IMR-90 (cell line): ENCODE measurements at regions not wholly inside any gene's neighbourhood (a gene's known extent, or its start where the extent isn't known, plus 50 kb on each side); places are given as distances from the start of the nearest gene placed in this dataset.

Experiments
- ATAC-seq: fragments of 200-7000 bp; cut with Tn5 transposase; 2 replicates; pipeline ENCODE4 v1.9.1; 2020; ENCODE audit warnings: low read depth, mild to moderate bottlenecking, moderate library complexity
- BruUV-seq: library from RNA; stranded (reverse); fragments of 400-500 nt; replicated peaks from 2 replicates; lab custom pipeline; 2021; lab: Mats Ljungman, UMichigan
- CTCF ChIA-PET: fragments of 300-600 bp; formaldehyde crosslinking; extraction: SDS; loops from one replicate; lab custom pipeline; 2021; ENCODE audit warnings: antibody characterized with exemption; lab: Yijun Ruan, JAX
- POLR2A ChIA-PET: fragments of 300-600 bp; sonication (Branson Sonifier 250); formaldehyde crosslinking; loops from one replicate; lab custom pipeline; 2022; ENCODE audit warnings: antibody characterized with exemption; ENCODE audit not compliant: unreplicated experiment; lab: Charles Lee
- DNase-seq: peaks from one replicate; pipeline ENCODE4 v3.0.0; 2013
- H2AFZ ChIP-seq: replicated peaks from 2 replicates; pipeline ENCODE3; 2013; ENCODE audit warnings: low read length, mild to moderate bottlenecking; ENCODE audit not compliant: poor library complexity
- H2AK5ac ChIP-seq: 2 replicates; pipeline ENCODE4 v1.6.1; 2013; ENCODE audit warnings: low read depth, low read length, inconsistent platforms
- H2AK9ac ChIP-seq: replicated peaks from 2 replicates; pipeline ENCODE3; 2013; ENCODE audit warnings: mild to moderate bottlenecking, low read depth, low read length, moderate library complexity; ENCODE audit not compliant: poor library complexity
- H2BK120ac ChIP-seq: 2 replicates; pipeline ENCODE4 v1.6.1; 2013; ENCODE audit warnings: low read depth, low read length, inconsistent platforms
- H2BK15ac ChIP-seq: 3 replicates; pipeline ENCODE4 v1.6.1; 2013; ENCODE audit warnings: low read depth, low read length, inconsistent platforms
- H2BK20ac ChIP-seq: 2 replicates; pipeline ENCODE4 v1.6.1; 2013; ENCODE audit warnings: low read depth, mild to moderate bottlenecking, inconsistent platforms, low read length, moderate library complexity
- H2BK5ac ChIP-seq: 2 replicates; pipeline ENCODE4 v1.6.1; 2013; ENCODE audit warnings: mild to moderate bottlenecking, low read depth, low read length, inconsistent platforms; ENCODE audit not compliant: poor library complexity, severe bottlenecking
- H3K14ac ChIP-seq: replicated peaks from 2 replicates; pipeline ENCODE4 v1.6.1; 2013; ENCODE audit warnings: low read depth, low read length, inconsistent platforms
- H3K18ac ChIP-seq: 2 replicates; pipeline ENCODE4 v1.6.1; 2013; ENCODE audit warnings: low read depth, low read length, control low read depth
- H3K23ac ChIP-seq: 2 replicates; pipeline ENCODE4 v1.6.1; 2013; ENCODE audit warnings: low read depth, low read length, inconsistent platforms
- H3K27ac ChIP-seq: 2 replicates; pipeline ENCODE4 v1.5.1; 2013; ENCODE audit warnings: mild to moderate bottlenecking, control low read depth, low read length; ENCODE audit not compliant: insufficient read depth
- H3K27me3 ChIP-seq: 2 replicates; pipeline ENCODE4 v1.6.1; 2013; ENCODE audit warnings: low read length; ENCODE audit not compliant: control insufficient read depth, insufficient read depth
- H3K36me3 ChIP-seq: 2 replicates; pipeline ENCODE4 v1.6.1; 2013; ENCODE audit warnings: low read length, mixed read lengths; ENCODE audit not compliant: control insufficient read depth, insufficient read depth
- H3K4ac ChIP-seq: 2 replicates; pipeline ENCODE4 v1.6.1; 2013; ENCODE audit warnings: low read depth, low read length, inconsistent platforms
- H3K4me1 ChIP-seq: 2 replicates; pipeline ENCODE4 v1.6.1; 2013; ENCODE audit warnings: low read length, mixed read lengths; ENCODE audit not compliant: control insufficient read depth, insufficient read depth
- H3K4me2 ChIP-seq: 2 replicates; pipeline ENCODE4 v1.6.1; 2013; ENCODE audit warnings: low read depth, mild to moderate bottlenecking, control low read depth, low read length, moderate library complexity
- H3K4me3 ChIP-seq: 2 replicates; pipeline ENCODE4 v1.5.1; 2013; ENCODE audit warnings: low read depth, mild to moderate bottlenecking, control low read depth, low read length, moderate library complexity; ENCODE audit not compliant: insufficient read depth
- H3K56ac ChIP-seq: 2 replicates; pipeline ENCODE4 v1.6.1; 2013; ENCODE audit warnings: low read length, inconsistent platforms; ENCODE audit not compliant: insufficient read depth; ENCODE audit errors: extremely low read depth
- H3K79me1 ChIP-seq, 2 experiments: 2 replicates each; pipeline ENCODE4 v1.6.1; 2013; ENCODE audit warnings: low read length in 2 of 2, inconsistent platforms in 1 of 2, low read depth in 1 of 2
- H3K9ac ChIP-seq: 2 replicates; pipeline ENCODE4 v1.6.1; 2013; ENCODE audit warnings: low read depth, low read length, control low read depth
- H3K9me1 ChIP-seq: 2 replicates; pipeline ENCODE4 v1.6.1; 2013; ENCODE audit warnings: low read length, inconsistent platforms; ENCODE audit not compliant: insufficient read depth
- H3K9me3 ChIP-seq: 2 replicates; pipeline ENCODE4 v1.6.1; 2013; ENCODE audit warnings: low read length; ENCODE audit not compliant: control insufficient read depth, insufficient read depth
- H4K20me1 ChIP-seq: 2 replicates; pipeline ENCODE4 v1.6.1; 2013; ENCODE audit warnings: low read length, inconsistent platforms; ENCODE audit not compliant: insufficient read depth
- H4K5ac ChIP-seq: 2 replicates; pipeline ENCODE4 v1.6.1; 2013; ENCODE audit warnings: mild to moderate bottlenecking, low read depth, low read length, control low read depth
- H4K8ac ChIP-seq, 2 experiments: 2 replicates each; pipeline ENCODE4 v1.6.1; 2013; ENCODE audit warnings: low read depth in 2 of 2, low read length in 2 of 2, control low read depth in 1 of 2, inconsistent platforms in 1 of 2
- H4K91ac ChIP-seq: 2 replicates; pipeline ENCODE4 v1.6.1; 2013; ENCODE audit warnings: low read depth, low read length, inconsistent platforms; ENCODE audit not compliant: insufficient read depth
- BHLHE40 ChIP-seq: fragments of 150-350 bp; IDR thresholded peaks from 2 replicates; pipeline ENCODE4 v1.6.1; 2016; ENCODE audit warnings: mild to moderate bottlenecking, low read depth, low read length
- CEBPB ChIP-seq: IDR thresholded peaks from 2 replicates; pipeline ENCODE4 v1.6.1; 2012; ENCODE audit warnings: low read depth, low read length, improper control_type of control experiment
- CHD1 ChIP-seq: IDR thresholded peaks from 2 replicates; pipeline ENCODE4 v1.6.1; 2012; ENCODE audit warnings: low read depth, low read length, improper control_type of control experiment
- CTCF ChIP-seq: conservative IDR thresholded peaks from 2 replicates; pipeline ENCODE4 v1.5.1; 2012; ENCODE audit warnings: mild to moderate bottlenecking, low read depth, low read length, improper control_type of control experiment
- ELK1 ChIP-seq: fragments of 150-350 bp; IDR thresholded peaks from 2 replicates; pipeline ENCODE4 v1.6.1; 2016; ENCODE audit warnings: low read depth, mild to moderate bottlenecking, low read length, moderate library complexity, borderline replicate concordance
- FOS ChIP-seq: fragments of 150-350 bp; IDR thresholded peaks from 2 replicates; pipeline ENCODE4 v1.6.1; 2016; ENCODE audit warnings: low read depth, low read length
- MAFK ChIP-seq: IDR thresholded peaks from 2 replicates; pipeline ENCODE4 v1.6.1; 2012; ENCODE audit warnings: low read depth, low read length, improper control_type of control experiment
- MAZ ChIP-seq: IDR thresholded peaks from 2 replicates; pipeline ENCODE4 v1.6.1; 2012; ENCODE audit warnings: low read depth, mild to moderate bottlenecking, low read length, improper control_type of control experiment, moderate library complexity, borderline replicate concordance
- MXI1 ChIP-seq: IDR thresholded peaks from 2 replicates; pipeline ENCODE4 v1.6.1; 2012; ENCODE audit warnings: low read depth, mild to moderate bottlenecking, low read length, moderate library complexity, borderline replicate concordance
- NFE2L2 ChIP-seq: fragments of 150-350 bp; IDR thresholded peaks from 2 replicates; pipeline ENCODE4 v1.6.1; 2016; ENCODE audit warnings: low read depth, mild to moderate bottlenecking, low read length
- POLR2A ChIP-seq: IDR thresholded peaks from 2 replicates; pipeline ENCODE4 v1.6.1; 2012; ENCODE audit warnings: mild to moderate bottlenecking, low read depth, low read length
- RAD21 ChIP-seq: IDR thresholded peaks from 2 replicates; pipeline ENCODE4 v1.6.1; 2012; ENCODE audit warnings: low read length, improper control_type of control experiment
- RCOR1 ChIP-seq: IDR thresholded peaks from 2 replicates; pipeline ENCODE4 v1.6.1; 2012; ENCODE audit warnings: mild to moderate bottlenecking, low read length, improper control_type of control experiment; ENCODE audit not compliant: insufficient replicate concordance
- RFX5 ChIP-seq: IDR thresholded peaks from 2 replicates; pipeline ENCODE4 v1.8.0; 2012; ENCODE audit warnings: low read depth, mild to moderate bottlenecking, low read length, moderate library complexity
- SMC3 ChIP-seq: fragments of 150-350 bp; IDR thresholded peaks from 2 replicates; pipeline ENCODE4 v1.6.1; 2016; ENCODE audit warnings: low read depth, mild to moderate bottlenecking, antibody characterized with exemption, low read length, moderate library complexity
- USF2 ChIP-seq: fragments of 150-350 bp; IDR thresholded peaks from 2 replicates; pipeline ENCODE4 v1.6.1; 2017; ENCODE audit warnings: mild to moderate bottlenecking, antibody characterized with exemption, low read length, low read depth
- WGBS, 2 experiments: methylation state at CpG; one replicate each; pipeline versions ENCODE4 v1.1.5 to v1.1.7; 2013; ENCODE audit warnings: missing lambda C conversion rate in 2 of 2; ENCODE audit not compliant: insufficient read length in 1 of 2; ENCODE audit errors: extremely low coverage in 2 of 2; 5-methylcytosine and 5-hydroxymethylcytosine counted together
- dilution Hi-C: fragments of 300-500 bp; cut with HindIII; formaldehyde crosslinking; loops from one replicate; pipeline ENCODE4 v1.14.3; 2018; ENCODE audit warnings: low sequenced_read_pairs; ENCODE audit not compliant: unreplicated experiment
- in situ Hi-C: fragments of 300-500 bp; cut with MboI; formaldehyde crosslinking; loops from 3 replicates; pipeline ENCODE4 v1.14.3; 2019; ENCODE audit warnings: low sequenced_read_pairs, inconsistent platforms, mixed read lengths
- intact Hi-C: fragments of 100-400 bp; cut with micrococcal nuclease; formaldehyde crosslinking; loops from 2 replicates; pipeline ENCODE4 v1.10.0; 2022

- Histone ChIP-seq H2BK120ac (no peak overlapping the region), H3K27me3 (no peaks in the 10 kb centered on the region), H3K4ac (no peak overlapping the region), H3K4me2 (no peak overlapping the region), H3K23ac (no peak overlapping the region), H4K91ac (no peak overlapping the region), H3K9ac (no peak overlapping the region), H2AFZ (no peak overlapping the region), H3K9me1 (no peaks in the 10 kb centered on the region), H3K4me1 (no peaks in the 10 kb centered on the region), H3K4me3 (no peak overlapping the region), H4K20me1 (no peaks in the 10 kb centered on the region), H3K27ac (no peak overlapping the region), H2AK5ac (no peak overlapping the region), H2BK20ac (no peak overlapping the region), H3K18ac (no peak overlapping the region), H3K14ac (no peak overlapping the region), H4K8ac (no peak overlapping the region), H2BK5ac (no peak overlapping the region), H3K36me3 (no peaks in the 10 kb centered on the region), H3K56ac (no peak overlapping the region), H3K9me3 (no peaks in the 10 kb centered on the region), H3K79me1 (no peaks in the 10 kb centered on the region), H2BK15ac (no peak overlapping the region), H4K5ac (no peak overlapping the region), H2AK9ac (no peak overlapping the region)
- in situ Hi-C loops, result no loop called here
- no CpG with 5 or more reads among the region's 2 CpGs for WGBS, 2 experiments
- no TSS peak for BruUV-seq
- dilution Hi-C loops, result no loop called here
- intact Hi-C loops, result no loop called here
- TF ChIP-seq RAD21 (no peak), RFX5 (no peak), POLR2A (no peak), MAFK (no peak), NFE2L2 (no peak), ELK1 (no peak), CTCF (no peak), MAZ (no peak), USF2 (no peak), RCOR1 (no peak), BHLHE40 (no peak), CEBPB (no peak), CHD1 (no peak), FOS (no peak), SMC3 (no peak), MXI1 (no peak)
- CTCF ChIA-PET, result interaction anchor here (0.5 kb wide), 1 partner anchor 561 kb away, joined by 3 read pairs; no protein-coding TSS in a partner anchor
- no peak for ATAC-seq
- no peak for DNase-seq
- POLR2A ChIA-PET, result no interaction called here
Measured at GRCh38 chr1:60296794-60297193, 223.2 kb upstream of the C1orf87 start.
